SK-N-SH (cell line): ENCODE measurements at regions not wholly inside any gene's neighbourhood (a gene's known extent, or its start where the extent isn't known, plus 50 kb on each side); places are given as distances from the start of the nearest gene placed in this dataset.

ENCODE experiments used
- CTCF ChIA-PET: fragments of 300-600, 350-600 bp; formaldehyde crosslinking; extraction: SDS; loops from one replicate; lab custom pipeline; 2021; lab: Yijun Ruan, JAX
- POLR2A ChIA-PET: fragments of 350-600 bp; sonication (Branson Sonifier 250); formaldehyde crosslinking; extraction: SDS; loops from one replicate; lab custom pipeline; 2020; ENCODE audit warnings: antibody characterized with exemption, inconsistent platforms; lab: Yijun Ruan, JAX
- DNase-seq: peaks from one replicate; pipeline ENCODE4 v3.0.0; 2012
- H2AFZ ChIP-seq: fragments of 200-600 bp; sonication (generic); 2 replicates; pipeline ENCODE4 v1.8.1; 2016; ENCODE audit warnings: antibody characterized with exemption, mild to moderate bottlenecking, low read depth
- H3F3A ChIP-seq: fragments of 200-600 bp; sonication (generic); replicated peaks from 2 replicates; pipeline ENCODE3; 2016; ENCODE audit warnings: antibody characterized with exemption, mild to moderate bottlenecking; ENCODE audit not compliant: insufficient read depth
- H3K27ac ChIP-seq, 2 experiments: fragments of 200-500 bp in 1 of 2; fragments of 200-600 bp in 1 of 2; sonication (Bioruptor generic) in 1 of 2; sonication (generic), shearing (Covaris generic) in 1 of 2; 2 replicates each; pipeline versions ENCODE4 v1.5.1 to v1.6.1; 2014 to 2016; ENCODE audit warnings: low read depth in 2 of 2, inconsistent platforms in 1 of 2, low read length in 1 of 2, mild to moderate bottlenecking in 1 of 2, mixed read lengths in 1 of 2
- H3K27me3 ChIP-seq: fragments of 200-600 bp; sonication (generic), shearing (Covaris generic); 2 replicates; pipeline ENCODE4 v1.6.1; 2016; ENCODE audit warnings: mixed run types; ENCODE audit not compliant: insufficient read depth
- H3K36me3 ChIP-seq, 2 experiments: fragments of 200-500 bp in 1 of 2; fragments of 200-600 bp in 1 of 2; sonication (Bioruptor generic) in 1 of 2; sonication (generic) in 1 of 2; replicated peaks in 1 of 2; 2 replicates each; pipeline versions ENCODE3 to v1.5.1; 2014 to 2016; ENCODE audit warnings: low read length in 1 of 2, mild to moderate bottlenecking in 1 of 2; ENCODE audit not compliant: insufficient read depth in 2 of 2, control insufficient read depth in 1 of 2
- H3K4me1 ChIP-seq, 2 experiments: fragments of 200-500 bp in 1 of 2; fragments of 200-600 bp in 1 of 2; sonication (Bioruptor generic) in 1 of 2; sonication (generic), shearing (Covaris generic) in 1 of 2; 2 replicates each; pipeline versions ENCODE4 v1.5.1 to v1.6.1; 2014 to 2016; ENCODE audit warnings: low read depth in 1 of 2, low read length in 1 of 2, mixed run types in 1 of 2; ENCODE audit not compliant: insufficient read depth in 2 of 2, control insufficient read depth in 1 of 2
- H3K4me2 ChIP-seq: fragments of 200-600 bp; sonication (generic), shearing (Covaris generic); 2 replicates; pipeline ENCODE4 v1.6.1; 2017; ENCODE audit warnings: mixed run types
- H3K4me3 ChIP-seq, 2 experiments: fragments of 200-500 bp in 1 of 2; fragments of 200-600 bp in 1 of 2; sonication (Bioruptor generic) in 1 of 2; sonication (generic), shearing (Covaris generic) in 1 of 2; 2 replicates each; pipeline versions ENCODE4 v1.5.1 to v1.8.1; 2014 to 2016; ENCODE audit warnings: low read depth in 2 of 2, inconsistent platforms in 1 of 2, low read length in 1 of 2, mild to moderate bottlenecking in 1 of 2, mixed read lengths in 1 of 2, moderate library complexity in 1 of 2
- H3K79me2 ChIP-seq: fragments of 200-600 bp; sonication (generic); 2 replicates; pipeline ENCODE4 v1.8.1; 2017; ENCODE audit warnings: mild to moderate bottlenecking; ENCODE audit not compliant: insufficient read depth
- H3K9ac ChIP-seq: fragments of 200-600 bp; sonication (generic); 2 replicates; pipeline ENCODE4 v1.6.1; 2017; ENCODE audit warnings: mixed run types
- H3K9me2 ChIP-seq: fragments of 200-600 bp; sonication (generic); 2 replicates; pipeline ENCODE4 v1.6.1; 2017; ENCODE audit warnings: mixed run types
- H3K9me3 ChIP-seq: fragments of 200-600 bp; sonication (generic); 2 replicates; pipeline ENCODE4 v1.6.1; 2017; ENCODE audit warnings: mixed run types, mild to moderate bottlenecking, moderate library complexity
- H4K20me1 ChIP-seq: fragments of 200-600 bp; sonication (generic); 2 replicates; pipeline ENCODE4 v1.6.1; 2017; ENCODE audit warnings: mild to moderate bottlenecking, mixed run types; ENCODE audit not compliant: insufficient read depth
- CTCF ChIP-seq: fragments of 200-600 bp; sonication (generic); IDR thresholded peaks from 2 replicates; pipeline ENCODE4 v1.6.1; 2017; ENCODE audit warnings: antibody characterized with exemption, mild to moderate bottlenecking, moderate library complexity
- ELF1 ChIP-seq: IDR thresholded peaks from 2 replicates; pipeline ENCODE4 v1.4.0; 2012
- EP300 ChIP-seq, 2 experiments: IDR thresholded peaks; 2 replicates each; pipeline versions ENCODE4 v1.4.0 to v1.6.1; 2012; ENCODE audit warnings: borderline replicate concordance in 1 of 2, low read depth in 1 of 2, low read length in 1 of 2
- EZH2phosphoT487 ChIP-seq: fragments of 200-600 bp; sonication (generic); IDR thresholded peaks from 2 replicates; pipeline ENCODE4 v1.6.1; 2017; ENCODE audit warnings: low read depth, mixed run types, mild to moderate bottlenecking, antibody characterized with exemption, moderate library complexity, borderline replicate concordance
- FOSL2 ChIP-seq: IDR thresholded peaks from 2 replicates; pipeline ENCODE4 v1.4.0; 2012; ENCODE audit warnings: low read depth, mild to moderate bottlenecking, moderate library complexity, borderline replicate concordance
- IRF3 ChIP-seq: fragments of 150-350 bp; IDR thresholded peaks from 2 replicates; pipeline ENCODE4 v1.6.1; 2016; ENCODE audit warnings: mild to moderate bottlenecking, low read depth, low read length
- JUND ChIP-seq: IDR thresholded peaks from 2 replicates; pipeline ENCODE4 v1.4.0; 2012
- MAX ChIP-seq: IDR thresholded peaks from 2 replicates; pipeline ENCODE4 v1.4.0; 2012; ENCODE audit warnings: low read depth
- MEF2A ChIP-seq: IDR thresholded peaks from 2 replicates; pipeline ENCODE4 v1.4.0; 2012; ENCODE audit warnings: low read depth, borderline replicate concordance
- NFIC ChIP-seq: IDR thresholded peaks from 2 replicates; pipeline ENCODE4 v1.4.0; 2012; ENCODE audit warnings: borderline replicate concordance
- NRF1 ChIP-seq: IDR thresholded peaks from 2 replicates; pipeline ENCODE4 v1.6.1; 2012; ENCODE audit warnings: low read depth, mild to moderate bottlenecking, low read length
- PBX3 ChIP-seq: IDR thresholded peaks from 2 replicates; pipeline ENCODE4; 2012
- RCOR1 ChIP-seq: fragments of 150-350 bp; IDR thresholded peaks from 2 replicates; pipeline ENCODE4 v1.6.1; 2017; ENCODE audit warnings: antibody characterized with exemption, low read length
- REST ChIP-seq: IDR thresholded peaks from 2 replicates; pipeline ENCODE4 v1.6.1; 2012; ENCODE audit warnings: mild to moderate bottlenecking, low read depth, low read length, moderate library complexity
- RFX5 ChIP-seq: IDR thresholded peaks from 2 replicates; pipeline ENCODE4 v1.6.1; 2012; ENCODE audit warnings: mild to moderate bottlenecking, improper control_type of control experiment, low read length
- RXRA ChIP-seq: IDR thresholded peaks from 2 replicates; pipeline ENCODE4 v1.4.0; 2012; ENCODE audit warnings: low read depth, mild to moderate bottlenecking, borderline replicate concordance
- SIN3A ChIP-seq: IDR thresholded peaks from 2 replicates; pipeline ENCODE4 v1.6.1; 2012; ENCODE audit warnings: low read depth, mild to moderate bottlenecking, low read length, moderate library complexity, borderline replicate concordance
- USF1 ChIP-seq: IDR thresholded peaks from 2 replicates; pipeline ENCODE4 v1.4.0; 2012; ENCODE audit warnings: low read depth, borderline replicate concordance
- YY1 ChIP-seq: IDR thresholded peaks from 2 replicates; pipeline ENCODE4 v1.4.0; 2012; ENCODE audit warnings: low read depth, mild to moderate bottlenecking
- WGBS: methylation state at CpG from one replicate; pipeline ENCODE4 v1.1.6; 2017; ENCODE audit warnings: low lambda C conversion rate; 5-methylcytosine and 5-hydroxymethylcytosine counted together

GRCh38 chr4:20359692-20360091, 108.0 kb downstream of the SLIT2 start:
- no peak for TF ChIP-seq RCOR1
- H2AFZ ChIP-seq, result no peak overlapping the region
- no peak overlapping the region for H3K4me2 ChIP-seq
- H3K4me1 ChIP-seq, result peaks cover 14 to 22% of the 10 kb centered on the region in 2 experiments
- no peak for DNase-seq
- no peaks in the 10 kb centered on the region for H3K27me3 ChIP-seq
- ChIA-PET POLR2A (no interaction called here), CTCF (interaction anchor here (0.9 to 1.0 kb wide), 2 partner anchors 15 to 35 kb away, joined by 3 to 5 read pairs; no protein-coding TSS in a partner anchor)
- peaks cover 3 to 9% of the 10 kb centered on the region in 2 experiments for H3K36me3 ChIP-seq
- no peaks in the 10 kb centered on the region for H3K9me3 ChIP-seq
- H4K20me1 ChIP-seq, result no peaks in the 10 kb centered on the region; the same call in 1 of the 2 replicates
- no peak overlapping the region for H3K9ac ChIP-seq
- H3F3A ChIP-seq, result peaks cover 18% of the 10 kb centered on the region
- 0 out of 2 replicates have a peak, but pooled peaks cover 8% of the 10 kb centered on the region for H3K79me2 ChIP-seq
- H3K9me2 ChIP-seq, result no peaks in the 10 kb centered on the region; the same call in 1 of the 2 replicates
- 85% methylated on average over 1 of the region's 1 CpG for WGBS
- no peak overlapping the region for H3K4me3 ChIP-seq
- H3K27ac ChIP-seq, result no peak overlapping the region

GRCh38 chr4:20362148-20362547, 110.4 kb downstream of the SLIT2 start:
- WGBS, result 84% methylated on average over 3 of the region's 3 CpGs

More at GRCh38 chr4:20362148-20362547, 110.4 kb downstream of the SLIT2 start:
- no peaks in the 10 kb centered on the region; the same call in 1 of the 2 replicates for H3K9me2 ChIP-seq
- H3K9me3 ChIP-seq, result no peaks in the 10 kb centered on the region
- peaks cover 18% of the 10 kb centered on the region for H3F3A ChIP-seq
- no peaks in the 10 kb centered on the region for H3K27me3 ChIP-seq
- H3K27ac ChIP-seq, result no peak overlapping the region
- H3K79me2 ChIP-seq, result no peaks in the 10 kb centered on the region
- H3K9ac ChIP-seq, result no peak overlapping the region
- peaks cover 8 to 18% of the 10 kb centered on the region in 2 experiments for H3K36me3 ChIP-seq
- TF ChIP-seq YY1 (no peak), USF1 (no peak), RCOR1 (no peak), SIN3A (no peak), EZH2phosphoT487 (no peak), IRF3 (no peak), PBX3 (no peak), FOSL2 (no peak), ELF1 (no peak), MAX (no peak), JUND (no peak), NRF1 (no peak), MEF2A (no peak), RXRA (no peak), EP300 (IDR thresholded peaks at IDR 0.05; ENCODE audit: borderline replicate concordance in 1 of 2, low read depth in 1 of 2, low read length in 1 of 2) (no peak), REST (no peak), CTCF (no peak), NFIC (no peak), RFX5 (no peak)
- no peak for DNase-seq
- CTCF ChIA-PET, result interaction anchor here (1.2 to 1.4 kb wide), 2 partner anchors 11 to 33 kb away, joined by 3 read pairs; no protein-coding TSS in a partner anchor
- H3K4me3 ChIP-seq, result no peak overlapping the region
- POLR2A ChIA-PET, result no interaction called here
- H3K4me2 ChIP-seq, result no peak overlapping the region
- H4K20me1 ChIP-seq, result no peaks in the 10 kb centered on the region; the same call in 1 of the 2 replicates
- H2AFZ ChIP-seq, result no peak overlapping the region
- H3K4me1 ChIP-seq, result peaks cover 3 to 11% of the 10 kb centered on the region in 2 experiments; a peak in 3 of 4 replicates
